MM.1S (cell line): ENCODE measurements at regions not wholly inside any gene's neighbourhood (a gene's known extent, or its start where the extent isn't known, plus 50 kb on each side); places are given as distances from the start of the nearest gene placed in this dataset.

ENCODE experiments used
- DNase-seq: peaks from one replicate; pipeline ENCODE4 v3.0.0-alpha.2; 2015
- H2AFZ ChIP-seq: fragments of 300-600 bp; sonication (generic); 2 replicates; pipeline ENCODE4 v1.6.0; 2016; ENCODE audit warnings: antibody characterized with exemption, low read length
- H3F3A ChIP-seq: fragments of 300-600 bp; sonication (generic); 2 replicates; pipeline ENCODE4 v1.6.1; 2016; ENCODE audit warnings: mild to moderate bottlenecking, antibody characterized with exemption, low read length, moderate library complexity, mixed read lengths; ENCODE audit not compliant: insufficient read depth
- H3K27ac ChIP-seq: fragments of 300-600 bp; sonication (generic); 2 replicates; pipeline ENCODE4 v1.5.1; 2016; ENCODE audit warnings: mild to moderate bottlenecking, low read length
- H3K27me3 ChIP-seq: fragments of 300-600 bp; sonication (generic); replicated peaks from 2 replicates; pipeline ENCODE4 v1.6.0; 2016; ENCODE audit warnings: low read length; ENCODE audit not compliant: insufficient read depth
- H3K36me3 ChIP-seq: fragments of 300-600 bp; sonication (generic); replicated peaks from 2 replicates; pipeline ENCODE4 v1.6.1; 2016; ENCODE audit warnings: mild to moderate bottlenecking, low read length, mixed read lengths; ENCODE audit not compliant: insufficient read depth
- H3K4me1 ChIP-seq: fragments of 300-600 bp; sonication (generic); 2 replicates; pipeline ENCODE4 v1.6.1; 2016; ENCODE audit warnings: low read length, mixed read lengths
- H3K4me2 ChIP-seq: fragments of 300-600 bp; sonication (generic); 2 replicates; pipeline ENCODE4 v1.6.0; 2016; ENCODE audit warnings: low read depth, low read length
- H3K4me3 ChIP-seq: fragments of 300-600 bp; sonication (generic); 2 replicates; pipeline ENCODE4 v1.5.1; 2016; ENCODE audit warnings: low read length, mixed read lengths
- H3K79me2 ChIP-seq: fragments of 300-600 bp; sonication (generic); 2 replicates; pipeline ENCODE4 v1.6.1; 2016; ENCODE audit warnings: mixed run types, low read length, mixed read lengths
- H3K9ac ChIP-seq: fragments of 300-600 bp; sonication (generic); 2 replicates; pipeline ENCODE4 v1.6.1; 2016; ENCODE audit warnings: low read length, mixed read lengths
- H3K9me2 ChIP-seq: fragments of 300-600 bp; sonication (generic); replicated peaks from 2 replicates; pipeline ENCODE4 v1.6.1; 2016; ENCODE audit warnings: mild to moderate bottlenecking, low read length, mixed read lengths; ENCODE audit not compliant: insufficient read depth
- H3K9me3 ChIP-seq: fragments of 300-600 bp; sonication (generic); replicated peaks from 2 replicates; pipeline ENCODE4 v1.6.1; 2016; ENCODE audit warnings: mild to moderate bottlenecking, low read length, mixed read lengths; ENCODE audit not compliant: insufficient read depth
- H4K20me1 ChIP-seq: fragments of 300-600 bp; sonication (generic); 2 replicates; pipeline ENCODE4 v1.6.1; 2016; ENCODE audit warnings: mild to moderate bottlenecking, low read length, moderate library complexity, mixed read lengths; ENCODE audit not compliant: insufficient read depth
- EZH2 ChIP-seq: fragments of 300-600 bp; sonication (generic); optimal IDR thresholded peaks from 2 replicates; pipeline ENCODE3; 2017; ENCODE audit warnings: low read depth, mild to moderate bottlenecking, antibody characterized with exemption, low read length, mixed read lengths
- EZH2phosphoT487 ChIP-seq: fragments of 300-600 bp; sonication (generic); IDR thresholded peaks from 2 replicates; pipeline ENCODE4 v1.6.1; 2018; ENCODE audit warnings: antibody characterized with exemption, low read length
- TF ChIP-seq, protein P1 (sequence below): fragments of 300-600 bp; sonication (generic); IDR thresholded peaks from 2 replicates; pipeline ENCODE4 v1.5.1; 2016; ENCODE audit warnings: antibody characterized with exemption, low read length, mixed read lengths

- no peak for DNase-seq
- no peaks in the 10 kb centered on the region for H4K20me1 ChIP-seq
- no peaks in the 10 kb centered on the region for H3K27me3 ChIP-seq
- H3K9me3 ChIP-seq, result no peaks in the 10 kb centered on the region
- H3K36me3 ChIP-seq, result no peaks in the 10 kb centered on the region
- H3K4me2 ChIP-seq, result no peak overlapping the region
- H3K4me3 ChIP-seq, result no peak overlapping the region
- no peaks in the 10 kb centered on the region for H3F3A ChIP-seq
- TF ChIP-seq EZH2phosphoT487, result no peak
- TF ChIP-seq EZH2, result no peak
- TF ChIP-seq, protein P1, sequence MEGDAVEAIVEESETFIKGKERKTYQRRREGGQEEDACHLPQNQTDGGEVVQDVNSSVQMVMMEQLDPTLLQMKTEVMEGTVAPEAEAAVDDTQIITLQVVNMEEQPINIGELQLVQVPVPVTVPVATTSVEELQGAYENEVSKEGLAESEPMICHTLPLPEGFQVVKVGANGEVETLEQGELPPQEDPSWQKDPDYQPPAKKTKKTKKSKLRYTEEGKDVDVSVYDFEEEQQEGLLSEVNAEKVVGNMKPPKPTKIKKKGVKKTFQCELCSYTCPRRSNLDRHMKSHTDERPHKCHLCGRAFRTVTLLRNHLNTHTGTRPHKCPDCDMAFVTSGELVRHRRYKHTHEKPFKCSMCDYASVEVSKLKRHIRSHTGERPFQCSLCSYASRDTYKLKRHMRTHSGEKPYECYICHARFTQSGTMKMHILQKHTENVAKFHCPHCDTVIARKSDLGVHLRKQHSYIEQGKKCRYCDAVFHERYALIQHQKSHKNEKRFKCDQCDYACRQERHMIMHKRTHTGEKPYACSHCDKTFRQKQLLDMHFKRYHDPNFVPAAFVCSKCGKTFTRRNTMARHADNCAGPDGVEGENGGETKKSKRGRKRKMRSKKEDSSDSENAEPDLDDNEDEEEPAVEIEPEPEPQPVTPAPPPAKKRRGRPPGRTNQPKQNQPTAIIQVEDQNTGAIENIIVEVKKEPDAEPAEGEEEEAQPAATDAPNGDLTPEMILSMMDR, result no peak
- no peak overlapping the region for H3K9ac ChIP-seq
- no peak overlapping the region for H3K27ac ChIP-seq
- H2AFZ ChIP-seq, result no peak overlapping the region
- H3K9me2 ChIP-seq, result no peaks in the 10 kb centered on the region
- H3K4me1 ChIP-seq, result no peaks in the 10 kb centered on the region
- no peaks in the 10 kb centered on the region for H3K79me2 ChIP-seq
Observed at GRCh38 chr5:12920527-12920926, 1016.3 kb upstream of the CTNND2 start.

DNA sequence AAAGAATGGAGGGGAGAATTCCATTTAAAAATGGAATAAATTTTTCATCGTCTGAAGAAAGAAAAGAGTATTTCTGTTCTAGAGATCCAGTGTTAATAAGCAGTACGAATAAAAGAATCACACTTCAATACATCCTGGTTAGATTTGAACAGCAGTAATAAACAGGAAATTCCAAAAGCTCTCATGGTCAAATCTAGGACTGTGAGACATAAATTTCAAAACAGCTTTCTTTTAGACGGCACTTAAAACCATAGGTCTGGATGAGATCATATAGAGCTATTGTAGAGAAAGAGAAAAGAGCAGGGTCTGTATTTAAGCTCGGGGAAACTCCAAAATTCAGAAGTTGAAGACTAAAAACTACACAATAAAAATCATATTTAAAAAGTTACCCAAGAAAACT lies 1006.9 kb upstream of the CTNND2 start:
- H3F3A ChIP-seq, result no peaks in the 10 kb centered on the region
- no peak for TF ChIP-seq EZH2
- TF ChIP-seq, protein P1, result no peak
- no peak for TF ChIP-seq EZH2phosphoT487
- no peak overlapping the region for H3K9ac ChIP-seq
- H2AFZ ChIP-seq, result no peak overlapping the region
- no peaks in the 10 kb centered on the region for H3K9me2 ChIP-seq
- H3K9me3 ChIP-seq, result no peaks in the 10 kb centered on the region
- H4K20me1 ChIP-seq, result no peaks in the 10 kb centered on the region
- no peak overlapping the region for H3K4me2 ChIP-seq
- no peaks in the 10 kb centered on the region for H3K79me2 ChIP-seq
- DNase-seq, result no peak
- no peaks in the 10 kb centered on the region for H3K36me3 ChIP-seq
- H3K4me3 ChIP-seq, result no peak overlapping the region
- H3K27me3 ChIP-seq, result no peaks in the 10 kb centered on the region
- H3K4me1 ChIP-seq, result no peaks in the 10 kb centered on the region
- H3K27ac ChIP-seq, result no peak overlapping the region

DNA sequence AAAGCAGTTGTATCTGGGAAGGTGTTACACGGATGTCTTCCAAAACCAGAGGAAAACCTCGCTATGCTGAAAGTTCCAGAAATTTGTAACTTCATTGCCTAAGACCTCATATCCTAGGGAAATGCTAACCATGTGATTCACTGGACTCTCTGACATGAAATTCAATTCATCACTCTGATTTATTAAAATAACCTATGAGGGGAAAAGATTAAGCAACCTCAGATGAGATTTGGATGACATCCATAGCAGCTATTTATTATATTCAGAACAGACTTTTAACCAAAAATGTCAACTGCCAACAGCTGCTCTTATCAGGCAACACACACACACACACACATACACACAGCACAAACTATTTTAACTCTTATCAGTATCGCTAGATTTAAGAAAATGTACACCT lies 1006.4 kb upstream of the CTNND2 start:
- no peaks in the 10 kb centered on the region for H3K79me2 ChIP-seq
- no peak for TF ChIP-seq EZH2
- no peak for TF ChIP-seq EZH2phosphoT487
- TF ChIP-seq, protein P1, result no peak
- H3K27ac ChIP-seq, result no peak overlapping the region
- no peak for DNase-seq
- H3K27me3 ChIP-seq, result no peaks in the 10 kb centered on the region
- H3K4me2 ChIP-seq, result no peak overlapping the region
- no peaks in the 10 kb centered on the region for H3K9me3 ChIP-seq
- no peaks in the 10 kb centered on the region for H3F3A ChIP-seq
- no peaks in the 10 kb centered on the region for H4K20me1 ChIP-seq
- no peaks in the 10 kb centered on the region for H3K36me3 ChIP-seq
- H3K9ac ChIP-seq, result no peak overlapping the region
- no peak overlapping the region for H2AFZ ChIP-seq
- no peak overlapping the region for H3K4me3 ChIP-seq
- H3K4me1 ChIP-seq, result no peaks in the 10 kb centered on the region
- no peaks in the 10 kb centered on the region for H3K9me2 ChIP-seq
